ENCODE measurements at regions not wholly inside any gene's neighbourhood (a gene's known extent, or its start where the extent isn't known, plus 50 kb on each side); places are given as distances from the start of the nearest gene placed in this dataset.

DNA sequence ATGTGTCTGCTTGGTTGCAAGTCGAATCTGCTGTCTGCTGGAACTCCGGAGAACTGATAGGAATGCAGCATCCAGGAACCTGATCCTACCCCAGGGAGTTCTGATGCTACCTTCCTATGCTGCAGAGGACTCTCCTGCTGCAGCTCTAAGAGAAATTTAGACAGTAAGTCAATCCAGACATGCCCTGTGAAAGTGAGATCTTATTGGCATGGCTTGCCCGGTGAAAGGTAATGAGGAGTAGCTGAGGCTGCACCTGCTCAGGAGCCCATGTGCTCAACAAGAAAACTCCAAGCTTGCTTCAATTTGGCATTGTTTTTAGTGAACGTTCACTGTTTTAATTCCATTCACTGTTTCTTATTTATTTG is 217.3 kb upstream of the SERP2 start:
- DNase-seq: no peak

DNA sequence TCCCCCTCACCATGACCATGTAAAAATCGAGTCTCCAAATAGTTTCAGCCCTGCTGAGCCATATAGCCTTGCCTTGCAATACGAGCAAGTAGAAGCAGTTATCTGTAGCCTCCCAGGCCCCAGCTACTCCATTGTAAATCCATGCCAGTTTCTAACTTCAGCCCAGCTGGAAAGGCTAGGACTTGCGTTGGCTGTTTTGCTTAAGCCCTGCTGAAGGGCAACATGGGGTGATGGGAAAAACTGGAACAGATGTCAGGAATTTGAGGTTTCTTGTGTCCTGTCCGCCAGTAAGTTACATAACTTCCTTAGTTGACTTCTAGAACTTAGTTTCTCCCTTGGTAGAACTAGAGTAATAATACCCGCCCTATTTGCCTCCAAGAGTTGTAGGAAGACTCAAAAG is 216.0 kb upstream of the SERP2 start:
- no peak for DNase-seq

DNA sequence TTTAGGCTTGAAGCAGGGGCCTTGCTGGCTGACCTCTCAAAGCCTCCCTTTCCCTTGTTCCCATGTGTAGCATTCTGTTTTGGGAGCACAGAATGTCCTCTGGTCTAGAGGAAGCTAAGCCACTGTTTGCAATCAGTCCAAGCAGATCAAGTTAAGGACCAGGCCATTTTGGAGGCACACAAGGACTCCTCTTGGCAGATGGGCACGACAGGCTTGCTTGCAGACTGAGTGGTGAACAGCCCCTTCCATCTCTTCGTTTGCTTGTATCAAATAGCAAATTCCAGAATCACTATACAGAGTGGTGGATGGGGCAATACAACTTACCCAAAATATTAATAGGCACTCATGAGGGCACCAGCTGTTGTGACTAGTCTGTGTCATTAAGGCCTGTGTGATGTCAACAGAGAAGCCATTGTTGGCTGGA is 215.5 kb upstream of the SERP2 start:
- no peak for DNase-seq

DNA sequence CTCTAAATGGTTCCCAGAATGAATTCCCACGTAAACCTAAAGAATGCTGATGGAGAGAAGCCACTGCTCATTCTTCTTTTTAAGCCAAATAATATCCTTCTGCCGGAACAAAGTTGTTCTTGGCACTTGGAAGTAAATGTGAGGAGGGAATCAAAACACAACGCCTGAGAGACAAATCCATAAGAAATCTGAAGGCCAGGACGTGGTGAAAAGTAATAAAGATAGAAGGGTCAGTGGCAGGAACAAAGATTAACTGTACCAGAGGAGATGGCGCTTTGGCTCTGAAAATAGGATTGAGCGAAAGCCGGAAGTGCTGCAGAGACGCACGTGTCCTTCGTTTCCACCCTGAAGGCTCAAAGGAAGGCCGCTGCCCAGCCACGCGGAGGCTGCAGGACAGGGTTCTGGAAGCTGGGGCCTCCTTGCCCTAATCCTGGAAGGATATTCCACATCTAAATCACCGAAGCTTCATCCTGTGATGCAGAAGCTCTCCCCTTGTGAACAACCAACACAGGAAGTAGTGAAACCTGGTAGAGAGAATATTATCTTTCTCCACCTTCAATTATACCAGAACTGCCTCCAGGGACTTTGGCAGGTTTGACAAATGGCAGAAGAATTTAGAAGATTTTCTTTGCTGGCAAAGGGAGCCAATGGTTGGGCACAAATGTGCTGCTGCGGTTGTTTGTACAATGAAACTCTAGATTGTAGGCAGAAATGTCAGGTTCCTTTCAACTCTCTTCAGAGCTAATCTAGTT is 214.6 kb upstream of the SERP2 start:
- no peak for DNase-seq

DNA sequence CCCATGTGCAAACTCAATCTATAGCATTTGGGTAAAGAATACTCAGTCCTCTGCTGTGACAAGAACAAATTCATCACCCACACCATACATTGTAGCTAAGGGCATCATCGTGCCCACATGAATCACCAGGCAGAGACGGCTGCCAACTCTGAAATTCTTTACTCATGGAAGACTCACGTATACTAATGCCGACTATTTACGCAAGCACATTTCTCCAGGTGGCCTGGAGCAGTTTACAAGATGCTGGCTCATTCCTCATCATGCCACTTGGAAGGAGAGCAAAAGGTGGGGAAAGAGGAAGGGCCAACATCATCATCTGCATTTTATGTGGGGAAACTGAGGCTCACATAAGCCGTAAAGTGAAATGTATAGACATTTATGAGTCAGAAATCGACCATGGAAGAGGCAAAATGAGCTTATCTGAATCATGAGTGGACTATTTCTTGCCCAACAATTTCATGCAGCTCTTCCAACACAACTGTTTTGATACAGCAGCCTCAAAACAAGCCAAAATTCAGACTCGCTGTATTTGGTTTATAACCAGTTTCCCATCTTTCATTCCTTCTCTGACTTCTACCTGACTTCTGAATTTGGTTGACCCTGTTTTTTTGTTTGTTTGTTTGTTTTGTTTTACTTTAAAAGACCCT is 213.9 kb upstream of the SERP2 start:
- DNase-seq: no peak

DNA sequence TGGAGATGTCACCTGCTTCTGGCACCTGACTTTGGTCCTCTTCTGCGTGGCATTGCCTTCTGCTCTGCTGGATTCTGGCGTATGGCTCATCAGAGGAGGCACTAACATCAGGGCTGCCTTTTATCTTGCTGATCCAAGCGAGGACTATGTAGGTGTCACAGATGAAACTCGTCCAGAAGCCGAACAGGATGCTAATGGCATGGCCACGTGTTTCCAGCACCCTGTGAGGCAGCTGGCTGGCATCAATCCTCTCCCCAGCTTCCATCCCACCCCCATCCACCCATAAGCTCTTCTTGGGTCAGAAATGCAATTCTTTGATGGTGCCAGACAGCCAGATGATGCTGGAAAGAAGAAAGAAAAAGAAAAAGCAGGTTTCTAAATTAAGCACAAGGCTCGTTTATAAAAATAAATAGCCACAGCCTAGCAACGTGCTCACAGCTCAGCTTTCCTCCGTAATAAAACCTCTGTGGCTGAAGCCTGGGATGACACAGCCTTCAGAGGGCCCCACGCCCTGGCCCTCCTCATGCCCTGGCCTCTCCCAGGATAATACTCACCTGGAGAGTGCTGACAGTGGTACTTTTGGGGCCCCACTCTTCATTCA is 212.9 kb upstream of the SERP2 start:
- DNase-seq: no peak

DNA sequence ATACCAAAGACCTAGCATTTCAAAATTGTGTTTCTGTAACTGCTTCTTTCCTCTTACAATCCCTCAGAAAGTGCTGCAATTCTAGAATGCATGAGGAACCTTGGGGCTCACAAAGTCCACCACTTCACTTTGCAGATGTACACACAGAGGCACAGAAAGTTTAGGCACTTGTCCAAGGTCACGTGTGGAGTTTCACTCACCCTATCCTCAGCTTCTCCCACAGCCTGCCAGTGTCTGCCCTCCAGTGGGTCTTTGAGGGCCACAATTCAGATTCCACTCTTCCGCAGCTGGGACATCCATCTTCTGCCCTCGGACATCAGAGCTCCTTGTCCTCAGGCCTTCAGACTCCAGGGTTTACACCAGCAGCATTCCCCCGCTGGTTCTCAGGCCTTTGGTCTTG is 210.5 kb upstream of the SERP2 start:
- no peak for DNase-seq

DNA sequence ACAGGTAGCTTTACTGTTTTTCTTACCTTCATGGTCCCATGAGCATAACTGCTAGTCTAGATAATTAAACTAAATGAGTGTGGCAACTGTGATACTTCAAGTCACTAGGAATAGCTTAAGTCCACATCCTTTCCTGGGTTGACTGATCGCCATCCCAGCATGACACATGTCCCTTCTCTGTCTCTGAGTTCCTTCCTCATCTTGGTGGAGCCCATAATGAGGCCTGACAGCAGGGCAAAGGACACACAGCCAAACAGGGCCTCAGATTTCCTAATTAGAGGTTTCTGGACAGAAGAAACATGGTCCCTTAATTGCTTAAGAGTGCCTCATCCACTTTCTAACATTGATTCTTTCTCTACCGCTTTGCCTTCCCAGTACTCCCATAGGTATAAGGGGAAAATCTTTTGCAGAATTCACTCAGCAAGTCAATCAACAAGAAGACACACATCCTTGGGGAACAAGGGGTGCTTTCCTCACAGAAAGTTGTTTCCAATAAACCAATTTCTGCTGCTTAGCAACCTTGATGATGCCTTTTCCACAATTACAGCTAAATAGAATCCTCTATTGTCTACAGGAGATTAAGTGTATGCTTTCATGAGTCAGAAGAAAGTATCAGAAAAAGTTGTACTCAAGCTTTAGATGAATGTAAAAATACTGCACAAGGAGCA is 208.3 kb upstream of the SERP2 start:
- DNase-seq: no peak

DNA sequence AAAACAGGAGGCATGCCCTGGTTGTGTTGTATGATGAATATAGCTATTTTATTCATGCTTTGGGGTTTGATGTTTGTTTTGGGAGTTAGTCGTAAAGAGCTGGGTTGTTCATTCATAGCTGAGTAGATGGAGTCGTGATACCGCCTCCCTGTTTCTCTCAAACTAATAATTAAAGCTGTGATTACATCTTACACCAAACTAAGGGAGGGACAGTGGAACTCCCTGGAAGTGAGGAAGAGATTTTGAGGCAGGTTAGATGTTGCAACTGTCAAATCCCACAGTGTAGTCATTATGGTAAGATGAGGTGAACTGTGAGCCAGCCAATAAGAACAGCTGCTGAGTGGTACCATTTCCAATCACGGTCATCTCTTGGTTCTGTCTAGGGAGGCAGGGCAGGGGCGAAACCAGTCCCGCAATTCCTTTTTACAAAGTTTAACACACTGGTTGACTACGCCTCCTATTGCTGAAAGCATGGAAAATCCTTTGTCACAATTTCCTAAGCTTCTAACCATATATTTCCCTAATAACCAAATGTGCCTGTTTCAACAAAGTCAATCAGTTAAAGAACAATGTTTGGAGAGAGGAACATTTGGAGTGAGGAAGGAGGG is 207.6 kb upstream of the SERP2 start:
- no peak for DNase-seq

DNA sequence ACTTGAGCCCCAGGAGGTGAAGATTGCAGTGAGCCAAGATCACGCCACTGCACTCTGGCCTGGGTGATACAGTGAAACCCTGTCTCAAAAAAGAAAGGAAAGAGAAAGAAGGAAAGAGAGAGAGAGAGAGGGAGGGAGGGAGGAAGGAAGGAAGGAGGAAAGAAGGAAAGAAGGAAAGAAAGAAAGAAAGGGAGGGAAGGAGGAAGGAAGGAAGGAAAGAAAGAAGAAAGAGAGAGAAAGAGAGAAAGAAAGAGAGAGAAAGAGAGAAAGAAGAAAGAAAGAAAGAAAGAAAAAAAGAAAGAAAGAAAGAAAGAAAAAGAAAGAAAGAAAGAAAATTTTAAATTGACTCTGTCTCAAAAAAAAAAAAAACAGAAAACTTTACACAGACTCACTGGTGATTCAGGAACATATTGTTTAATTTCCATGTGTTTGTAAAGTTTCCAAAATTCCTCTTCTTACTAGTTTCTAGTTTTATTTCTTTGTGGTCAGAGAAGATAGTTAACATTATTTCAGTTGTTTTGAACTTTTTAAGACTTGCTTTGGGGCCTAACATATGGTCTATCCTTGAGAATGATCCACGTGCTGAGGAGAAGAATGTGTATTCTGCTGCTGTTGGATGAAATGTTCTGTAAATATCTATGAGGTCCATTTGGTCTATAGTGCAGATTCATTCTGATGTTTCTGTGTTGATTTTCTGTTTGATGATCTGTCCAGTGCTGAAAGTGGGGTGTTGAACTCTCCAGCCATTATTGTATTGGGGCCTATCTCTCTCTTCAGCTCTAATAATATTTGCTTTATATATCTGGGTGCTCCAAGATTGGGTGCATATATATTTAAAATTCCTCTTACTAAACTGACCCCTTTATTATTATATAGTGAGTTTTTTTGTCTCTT is 204.4 kb upstream of the SERP2 start:
- DNase-seq: no peak

DNA sequence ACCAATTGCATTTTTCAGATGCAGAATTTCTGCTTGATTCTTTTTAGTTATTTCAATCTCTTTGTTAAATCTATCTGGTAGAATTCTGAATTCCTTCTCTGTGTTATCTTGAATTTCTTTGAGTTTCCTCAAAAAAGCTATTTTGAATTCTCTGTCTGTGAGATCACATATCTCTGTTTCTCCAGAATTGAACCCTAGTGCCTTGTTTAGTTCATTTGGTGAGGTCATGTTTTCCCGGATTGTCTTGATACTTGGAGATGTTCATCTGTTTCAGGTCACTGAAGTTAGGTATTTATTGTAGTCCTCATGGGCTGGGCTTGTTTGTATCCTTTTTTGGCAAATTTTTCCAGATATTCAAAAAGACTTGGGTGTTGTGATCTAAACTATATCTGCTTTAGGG is 202.9 kb upstream of the SERP2 start:
- no peak for DNase-seq

DNA sequence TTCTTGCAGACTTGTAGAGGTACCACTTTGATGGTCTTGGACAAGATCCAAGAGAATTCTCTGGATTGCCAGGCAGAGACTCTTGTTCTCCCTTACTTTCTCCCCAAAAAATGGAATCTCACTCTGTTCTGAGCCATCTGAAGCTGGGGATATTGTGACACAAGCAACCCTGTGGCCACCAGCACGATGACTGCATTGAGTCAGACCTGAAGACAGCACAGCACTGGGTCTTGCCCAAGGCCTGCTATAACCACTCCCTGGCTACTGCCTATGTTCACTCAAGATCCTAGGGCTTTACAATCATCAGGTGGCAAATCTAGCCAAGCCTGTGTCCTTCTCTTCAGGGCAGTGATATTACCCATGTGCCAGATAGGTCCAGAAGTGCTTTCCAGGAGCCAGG is 202.5 kb upstream of the SERP2 start:
- DNase-seq: no peak

DNA sequence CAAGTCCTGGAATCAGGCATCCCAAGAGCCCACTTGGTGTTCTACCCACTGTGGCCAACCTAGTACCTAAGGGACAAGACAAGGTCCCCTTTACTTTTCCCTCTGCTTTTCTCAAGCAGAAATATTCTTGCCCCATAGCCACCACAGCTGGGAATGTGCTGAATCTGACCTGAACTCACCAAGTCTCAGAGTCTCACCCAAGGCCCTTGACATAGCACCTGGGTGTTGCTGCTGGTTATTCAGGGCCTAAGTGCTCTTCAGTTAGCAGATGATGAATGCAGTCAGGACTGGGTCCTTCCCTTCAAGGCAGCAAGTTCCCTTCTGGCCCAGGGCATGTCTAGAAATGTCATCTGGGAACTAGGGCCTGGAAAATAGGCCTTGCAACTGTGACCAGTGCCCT is 201.8 kb upstream of the SERP2 start:
- no peak for DNase-seq

DNA sequence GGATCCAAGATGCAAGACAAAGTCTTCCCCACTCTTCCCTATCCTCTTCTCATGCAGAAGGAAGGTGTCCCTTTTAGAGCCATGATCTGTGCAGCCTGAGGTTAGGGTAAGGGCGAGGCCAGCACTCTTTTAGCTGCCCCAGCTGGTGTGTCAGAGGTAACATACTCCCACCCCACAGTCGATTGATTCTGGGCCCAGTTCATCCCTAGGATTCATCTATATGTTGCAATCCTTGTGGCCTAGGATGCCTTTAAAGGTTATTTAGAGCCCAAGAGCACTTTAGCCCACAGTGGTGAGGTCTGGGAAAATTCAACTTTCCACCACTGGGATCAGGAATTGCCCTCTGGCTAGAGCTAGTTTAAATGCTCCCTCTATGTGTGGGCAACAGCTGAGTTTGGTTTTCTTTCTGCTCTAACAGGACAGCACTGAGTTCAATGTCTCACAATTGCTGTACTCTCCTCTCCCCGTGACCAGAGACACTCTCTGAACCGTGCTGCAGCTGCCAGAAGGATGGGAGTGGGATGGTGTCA is 201.3 kb upstream of the SERP2 start:
- no peak for DNase-seq

DNA sequence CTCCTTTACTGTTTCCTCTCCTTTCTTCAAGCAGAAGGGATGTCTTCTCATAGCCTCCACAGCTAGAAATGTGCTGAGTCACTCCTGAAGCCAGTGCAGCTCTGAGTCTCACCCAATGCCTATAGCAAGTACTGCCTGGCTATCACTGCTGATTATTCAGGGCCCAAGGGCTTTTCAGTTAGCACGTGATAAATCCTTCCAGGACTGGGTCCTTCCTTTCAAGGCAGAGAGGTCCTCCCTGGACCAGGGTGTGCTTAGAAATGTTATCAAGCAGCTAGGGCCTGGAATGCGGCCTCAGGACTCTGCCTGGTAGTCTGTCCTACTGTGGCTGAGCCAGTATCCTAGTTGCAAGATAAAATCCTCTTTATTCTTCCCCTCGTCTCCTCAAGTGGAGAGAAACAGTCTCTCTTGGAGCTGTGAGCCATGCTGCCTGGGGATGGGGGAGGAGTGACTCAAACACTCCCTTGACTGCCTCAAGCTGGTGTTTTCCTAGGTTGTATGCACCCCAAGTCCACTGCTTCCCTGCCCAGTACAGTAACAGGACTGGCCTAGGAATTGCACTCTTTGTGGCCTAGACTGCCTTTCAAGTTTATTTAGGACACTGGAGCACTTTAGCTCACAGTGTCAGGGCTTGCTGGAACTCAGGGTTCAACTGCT is 198.7 kb upstream of the SERP2 start:
- DNase-seq: no peak

DNA sequence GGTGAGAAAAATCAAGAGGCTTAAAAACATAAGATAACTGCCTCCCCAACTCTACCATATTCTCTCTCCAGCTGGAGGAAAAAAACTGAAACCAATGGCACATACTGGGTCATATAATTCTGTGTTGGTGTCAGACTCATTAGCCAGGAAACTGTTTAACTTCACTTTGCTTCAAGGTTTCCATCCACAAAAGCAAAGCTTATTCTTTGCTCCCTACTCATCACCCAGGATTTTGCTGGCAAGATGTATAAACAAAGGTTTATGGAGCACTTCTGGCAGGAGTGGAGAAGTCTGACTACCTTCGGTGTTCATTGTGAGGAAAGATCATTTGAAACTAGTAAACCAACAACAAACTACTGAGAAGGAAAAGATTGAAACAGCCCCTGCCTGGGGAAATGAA is 197.5 kb upstream of the SERP2 start:
- no peak for DNase-seq

DNA sequence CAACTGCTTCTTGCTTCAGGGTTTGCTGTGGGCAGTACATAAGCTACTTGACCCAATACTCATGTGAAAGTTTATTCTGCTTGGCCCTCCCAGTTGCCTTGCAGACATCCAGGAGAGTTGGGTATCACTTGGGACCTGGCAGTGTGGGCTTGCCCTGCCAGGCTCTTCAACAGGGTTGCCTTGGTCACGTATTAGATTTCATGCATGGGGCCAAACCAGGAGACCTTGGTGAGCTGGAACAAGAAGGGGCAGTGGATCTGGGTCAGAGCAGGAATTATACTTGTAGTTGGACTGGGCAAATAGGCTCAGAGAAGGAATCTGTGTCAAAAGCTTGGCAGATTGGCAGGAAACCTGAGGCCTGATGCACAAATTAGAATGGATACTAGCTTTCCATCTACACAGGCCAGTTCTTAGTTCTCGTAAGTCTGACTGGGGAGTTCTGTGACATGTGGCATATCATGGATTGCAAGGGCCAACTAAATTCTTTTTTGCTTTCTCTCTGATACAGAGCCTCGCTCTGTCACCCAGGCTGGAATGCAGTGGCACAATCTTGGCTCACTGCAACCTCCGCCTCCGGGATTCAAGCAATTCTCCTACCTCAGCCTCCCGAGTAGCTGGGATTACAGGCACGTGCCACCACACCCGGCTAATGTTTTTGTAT is 192.6 kb upstream of the SERP2 start:
- no peak for DNase-seq

DNA sequence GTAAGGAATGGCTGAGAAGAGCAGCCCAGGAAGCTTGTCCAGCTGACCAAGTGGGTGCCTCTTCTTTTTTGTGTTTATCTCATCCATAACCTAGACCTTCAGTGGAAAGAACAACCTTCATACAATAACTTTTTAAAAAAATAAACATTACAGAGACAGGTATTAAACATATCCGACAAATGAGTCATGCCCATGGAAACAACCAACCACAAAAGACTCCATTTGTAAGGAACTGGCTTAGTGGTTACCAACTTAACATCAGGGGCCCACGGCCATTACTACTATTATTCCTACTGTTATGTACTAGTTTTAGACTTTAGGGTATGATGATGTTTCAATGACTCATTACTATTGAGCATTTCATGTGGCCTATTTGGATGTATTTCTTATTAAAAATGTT is 191.7 kb upstream of the SERP2 start:
- DNase-seq: no peak

DNA sequence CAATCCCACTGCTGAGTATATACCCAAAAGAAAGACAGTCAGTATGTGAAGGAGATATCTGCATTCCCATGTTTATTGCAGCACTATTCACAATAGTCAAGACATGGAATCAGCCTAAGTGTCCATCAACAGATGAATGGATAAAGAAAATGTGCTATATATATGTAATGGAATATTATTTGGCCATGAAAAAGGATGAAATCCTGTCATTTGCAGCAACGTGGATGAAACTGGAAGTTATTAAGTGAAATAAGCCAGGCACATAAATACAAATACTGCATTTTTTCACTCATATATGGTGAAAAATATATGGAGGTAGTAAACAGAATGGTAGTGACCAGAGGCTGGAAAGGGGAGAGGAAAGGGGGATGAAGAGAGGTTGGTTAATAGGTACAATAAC is 188.9 kb upstream of the SERP2 start:
- no peak for DNase-seq

DNA sequence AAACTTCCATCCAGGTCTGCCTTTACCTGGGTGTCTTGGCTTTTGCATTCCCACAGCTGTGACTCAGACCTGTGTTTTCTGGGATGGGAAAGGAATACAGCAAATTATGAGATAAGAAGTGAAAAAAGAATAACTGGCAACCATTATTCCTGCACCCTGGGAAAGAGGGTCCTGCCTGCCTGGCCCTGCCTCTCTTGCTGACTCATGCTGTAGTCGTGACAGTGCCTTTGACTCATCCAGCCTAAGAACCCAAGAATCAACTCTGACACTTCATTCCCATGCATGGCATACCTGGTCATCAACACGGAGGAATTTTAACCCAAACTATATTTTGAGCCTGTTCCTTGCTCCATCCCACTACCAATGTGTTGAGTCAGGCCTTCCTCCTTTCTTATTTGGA is 185.4 kb upstream of the SERP2 start:
- DNase-seq: no peak

DNA sequence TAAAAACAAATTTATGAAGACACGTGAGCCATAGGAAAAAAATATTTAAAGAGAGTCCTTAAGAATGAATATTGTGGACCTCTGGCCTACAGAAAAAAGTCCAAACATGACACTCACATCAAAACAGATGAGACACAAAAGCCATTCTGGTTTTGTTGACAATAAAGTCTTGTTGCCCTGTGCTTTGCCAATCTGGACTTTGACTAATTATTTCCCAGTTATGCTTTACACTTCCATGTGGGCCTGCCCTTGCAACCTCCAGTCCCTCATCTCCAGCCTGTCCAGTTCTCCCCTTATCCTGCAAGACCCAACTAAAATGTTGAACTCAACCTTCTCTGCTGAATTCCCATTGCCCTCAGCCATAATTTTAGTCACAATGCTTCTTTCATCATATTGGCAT is 184.5 kb upstream of the SERP2 start:
- no peak for DNase-seq

All from CD4-positive, alpha-beta T cell treated with Interleukin-12 subunit alpha and Interleukin-12 subunit beta, for 1 hour (primary cell).